ENCODE measurements at regions not wholly inside any gene's neighbourhood (a gene's known extent, or its start where the extent isn't known, plus 50 kb on each side); places are given as distances from the start of the nearest gene placed in this dataset.
"Not testable (repeated sequence)": the region's sequence is repeated elsewhere in the genome, so short reads cannot be mapped to it uniquely, and the experiment has no call there.

DNA sequence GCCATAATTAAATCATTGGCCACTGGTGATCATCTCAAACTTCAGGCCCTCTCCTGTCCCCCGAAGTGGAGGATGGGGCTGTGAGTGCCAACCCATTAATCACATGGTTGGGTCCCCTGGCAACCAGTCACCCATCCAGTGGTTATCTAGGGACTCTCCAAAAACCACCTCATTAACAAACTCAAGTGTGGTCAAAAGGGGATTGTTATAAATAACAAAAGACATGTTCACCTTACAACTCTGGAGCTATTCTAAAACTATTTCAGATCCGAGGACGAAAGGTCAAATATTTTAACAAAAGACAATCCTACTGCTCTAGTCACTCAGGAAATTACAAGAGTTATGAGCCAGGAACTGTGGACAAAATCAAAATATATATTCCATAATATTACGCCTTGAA lies 60.0 kb upstream of the PRNP start:
- H3K4me3 ChIP-seq: no peak overlapping the region
- ATAC-seq: no peak
- in situ Hi-C loops (cut with MboI; ENCODE audit: low sequenced_read_pairs in 4 of 4) (no loop called here), intact Hi-C loops (cut with DNase I; ENCODE audit: low total_unique reads) (no loop called here)
- no peaks in the 10 kb centered on the region for H3K27me3 ChIP-seq
- DNase-seq: no peak
- no peak overlapping the region for H3K27ac ChIP-seq
- TF ChIP-seq, protein P1, sequence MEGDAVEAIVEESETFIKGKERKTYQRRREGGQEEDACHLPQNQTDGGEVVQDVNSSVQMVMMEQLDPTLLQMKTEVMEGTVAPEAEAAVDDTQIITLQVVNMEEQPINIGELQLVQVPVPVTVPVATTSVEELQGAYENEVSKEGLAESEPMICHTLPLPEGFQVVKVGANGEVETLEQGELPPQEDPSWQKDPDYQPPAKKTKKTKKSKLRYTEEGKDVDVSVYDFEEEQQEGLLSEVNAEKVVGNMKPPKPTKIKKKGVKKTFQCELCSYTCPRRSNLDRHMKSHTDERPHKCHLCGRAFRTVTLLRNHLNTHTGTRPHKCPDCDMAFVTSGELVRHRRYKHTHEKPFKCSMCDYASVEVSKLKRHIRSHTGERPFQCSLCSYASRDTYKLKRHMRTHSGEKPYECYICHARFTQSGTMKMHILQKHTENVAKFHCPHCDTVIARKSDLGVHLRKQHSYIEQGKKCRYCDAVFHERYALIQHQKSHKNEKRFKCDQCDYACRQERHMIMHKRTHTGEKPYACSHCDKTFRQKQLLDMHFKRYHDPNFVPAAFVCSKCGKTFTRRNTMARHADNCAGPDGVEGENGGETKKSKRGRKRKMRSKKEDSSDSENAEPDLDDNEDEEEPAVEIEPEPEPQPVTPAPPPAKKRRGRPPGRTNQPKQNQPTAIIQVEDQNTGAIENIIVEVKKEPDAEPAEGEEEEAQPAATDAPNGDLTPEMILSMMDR (IDR thresholded peaks at IDR 0.05 in 4 of 5, conservative IDR thresholded peaks at IDR 0.05 in 1 of 5): no peak
- TF ChIP-seq POLR2A (IDR thresholded peaks at IDR 0.05): no peak
- H3K9me3 ChIP-seq: no peaks in the 10 kb centered on the region
- no peaks in the 10 kb centered on the region for H3K4me1 ChIP-seq
- no peaks in the 10 kb centered on the region for H3K36me3 ChIP-seq

DNA sequence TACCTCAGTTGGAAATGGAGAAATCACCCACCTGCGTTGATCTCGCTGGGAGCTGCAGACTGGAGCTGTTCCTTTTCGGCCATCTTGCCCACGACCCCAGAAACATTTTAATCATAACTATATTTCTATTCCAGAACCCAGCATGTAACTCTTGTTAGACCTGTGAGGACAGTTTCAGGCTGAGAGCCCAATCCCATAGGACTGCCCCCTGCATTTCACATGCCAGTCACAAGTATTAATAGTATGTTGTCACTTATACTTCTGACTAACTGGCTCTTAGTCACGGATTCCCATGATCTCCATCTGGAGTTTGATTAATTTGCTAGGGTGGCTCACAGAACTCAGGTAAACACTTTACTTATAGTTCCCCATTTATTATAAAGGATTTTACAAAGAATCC lies 60.6 kb upstream of the PRNP start:
- TF ChIP-seq POLR2A (IDR thresholded peaks at IDR 0.05): no peak
- TF ChIP-seq, protein P1 (IDR thresholded peaks at IDR 0.05 in 4 of 5, conservative IDR thresholded peaks at IDR 0.05 in 1 of 5): no peak
- DNase-seq: no peak
- intact Hi-C loops (cut with DNase I; ENCODE audit: low total_unique reads) (no loop called here), in situ Hi-C loops (cut with MboI; ENCODE audit: low sequenced_read_pairs in 4 of 4) (no loop called here)
- Histone ChIP-seq H3K4me1 (no peaks in the 10 kb centered on the region), H3K36me3 (no peaks in the 10 kb centered on the region), H3K9me3 (no peaks in the 10 kb centered on the region), H3K27me3 (no peaks in the 10 kb centered on the region), H3K4me3 (no peak overlapping the region), H3K27ac (no peak overlapping the region)
- ATAC-seq: no peak

DNA sequence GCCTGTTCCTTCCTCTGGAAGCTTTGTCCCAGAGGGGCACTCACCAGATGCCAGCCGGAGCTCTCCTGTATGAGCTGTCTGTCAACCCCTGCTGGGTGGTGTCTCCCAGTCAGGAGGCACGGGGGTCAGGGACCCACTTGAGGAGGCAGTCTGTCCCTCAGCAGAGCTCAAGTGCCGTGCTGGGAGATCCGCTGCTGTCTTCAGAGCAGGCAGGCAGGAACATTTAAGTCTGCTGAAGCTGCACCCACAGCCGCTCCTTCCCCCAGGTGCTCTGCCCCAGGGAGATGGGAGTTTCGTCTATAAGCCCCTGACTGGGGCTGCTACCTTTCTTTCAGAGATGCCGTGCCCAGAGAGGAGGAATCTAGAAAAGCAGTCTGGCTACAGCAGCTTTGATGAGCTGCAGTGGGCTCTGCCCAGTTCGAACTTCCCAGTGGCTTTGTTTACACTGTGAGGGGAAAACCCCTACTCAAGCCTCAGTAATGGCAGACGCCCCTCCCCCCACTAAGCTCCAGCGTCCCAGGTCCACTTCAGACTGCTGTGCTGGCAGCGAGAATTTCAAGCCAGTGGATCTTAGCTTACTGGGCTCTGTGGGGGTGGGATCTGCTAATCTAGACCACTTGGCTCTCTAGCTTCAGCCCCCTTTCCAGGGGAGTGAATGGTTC lies 61.5 kb upstream of the PRNP start:
- H3K36me3 ChIP-seq; ATAC-seq; H3K4me3 ChIP-seq; intact Hi-C loops (cut with DNase I; ENCODE audit: low total_unique reads); H3K9me3 ChIP-seq; DNase-seq; H3K4me1 ChIP-seq; H3K27ac ChIP-seq; in situ Hi-C loops (cut with MboI; ENCODE audit: low sequenced_read_pairs in 4 of 4); H3K27me3 ChIP-seq: not testable (repeated sequence)

DNA sequence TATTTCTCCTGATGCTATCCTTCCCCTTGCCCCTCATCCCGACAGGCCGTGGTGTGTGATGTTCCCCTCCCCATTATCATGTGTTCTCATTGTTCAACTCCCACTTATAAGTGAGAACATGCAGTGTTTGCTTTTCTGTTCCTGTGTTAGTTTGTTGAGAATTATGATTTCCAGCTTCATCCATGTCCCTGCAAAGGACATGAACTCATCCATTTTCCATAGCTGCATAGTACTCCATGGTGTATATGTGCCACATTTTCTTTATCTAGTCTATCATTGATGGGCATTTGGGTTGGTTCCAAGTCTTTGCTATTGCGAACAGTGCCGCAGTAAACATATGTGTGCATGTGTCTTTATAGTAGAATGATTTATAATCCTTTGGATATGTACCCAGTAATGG lies 67.1 kb upstream of the PRNP start:
- H3K4me1 ChIP-seq; in situ Hi-C loops (cut with MboI; ENCODE audit: low sequenced_read_pairs in 4 of 4): not testable (repeated sequence)

DNA sequence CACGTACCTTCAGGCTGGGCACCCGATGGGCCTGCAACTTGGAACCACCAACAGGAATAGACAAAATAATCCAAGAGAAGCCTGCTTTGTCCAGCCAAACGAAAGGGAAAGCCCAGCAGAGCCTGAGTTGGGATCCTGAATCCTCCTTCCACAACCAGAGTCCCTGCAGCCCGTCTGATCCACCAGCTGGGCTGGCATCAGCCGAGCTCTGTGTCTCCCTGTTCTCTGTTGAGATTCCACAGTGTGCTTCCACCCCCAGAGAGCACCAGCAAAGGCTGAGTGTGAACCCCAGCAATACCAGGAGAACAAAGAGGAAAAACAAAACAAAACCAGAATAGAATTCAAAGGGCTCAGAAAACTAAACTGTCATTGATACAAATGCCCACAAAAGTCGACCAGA lies 68.8 kb upstream of the PRNP start:
- DNase-seq (no peak), ATAC-seq (no peak)
- in situ Hi-C loops (cut with MboI; ENCODE audit: low sequenced_read_pairs in 4 of 4): no loop called here
- Histone ChIP-seq H3K9me3 (no peaks in the 10 kb centered on the region), H3K27me3 (no peaks in the 10 kb centered on the region), H3K4me3 (no peak overlapping the region), H3K4me1 (peaks cover 6 to 10% of the 10 kb centered on the region in 2 donors), H3K36me3 (no peaks in the 10 kb centered on the region), H3K27ac (no peak overlapping the region)
- TF ChIP-seq, protein P1 (IDR thresholded peaks at IDR 0.05 in 4 of 5, conservative IDR thresholded peaks at IDR 0.05 in 1 of 5): no peak
- no peak for TF ChIP-seq POLR2A (IDR thresholded peaks at IDR 0.05)
- intact Hi-C loops (cut with DNase I; ENCODE audit: low total_unique reads): no loop called here

More for the DNA sequence above, 67.1 kb upstream of the PRNP start:
- H3K36me3 ChIP-seq; H3K27me3 ChIP-seq; H3K9me3 ChIP-seq; DNase-seq; ATAC-seq; H3K27ac ChIP-seq; intact Hi-C loops (cut with DNase I; ENCODE audit: low total_unique reads); H3K4me3 ChIP-seq: not testable (repeated sequence)

DNA sequence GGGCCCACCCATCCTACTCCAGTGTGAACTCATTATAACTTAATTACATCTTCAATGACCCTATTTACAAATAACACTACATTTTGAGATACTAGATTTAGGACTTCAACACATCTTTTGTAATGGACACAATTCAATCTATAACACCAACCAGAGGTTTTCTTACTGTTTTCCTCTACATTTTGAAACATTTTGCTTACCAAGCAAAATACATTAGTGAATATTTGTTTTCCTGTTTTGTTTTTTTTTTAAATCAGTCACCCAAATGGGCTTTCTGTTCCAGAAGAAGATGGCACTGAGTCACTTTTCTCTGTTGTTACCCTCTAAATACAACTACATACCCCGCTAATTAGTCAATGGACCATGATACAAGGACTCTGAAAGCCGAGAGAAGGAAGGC lies 69.2 kb upstream of the PRNP start:
- Histone ChIP-seq H3K36me3 (no peaks in the 10 kb centered on the region), H3K9me3 (no peaks in the 10 kb centered on the region), H3K27me3 (no peaks in the 10 kb centered on the region), H3K27ac (no peak overlapping the region), H3K4me3 (no peak overlapping the region), H3K4me1 (peaks cover 6 to 10% of the 10 kb centered on the region in 2 donors)
- ATAC-seq (no peak), DNase-seq (no peak)
- intact Hi-C loops (cut with DNase I; ENCODE audit: low total_unique reads): no loop called here
- in situ Hi-C loops (cut with MboI; ENCODE audit: low sequenced_read_pairs in 4 of 4): no loop called here
- TF ChIP-seq, protein P1 (IDR thresholded peaks at IDR 0.05 in 4 of 5, conservative IDR thresholded peaks at IDR 0.05 in 1 of 5): no peak
- TF ChIP-seq POLR2A (IDR thresholded peaks at IDR 0.05): no peak

Data from gastrocnemius medialis (tissue), 4 donors.